Activated CD8-positive, alpha-beta memory T cell treated with anti-CD3 and anti-CD28 coated beads for 36 hours (primary cell): ENCODE measurements at regions not wholly inside any gene's neighbourhood (a gene's known extent, or its start where the extent isn't known, plus 50 kb on each side); places are given as distances from the start of the nearest gene placed in this dataset.

Source experiments
- CTCF ChIA-PET: fragments of 350-600 bp; sonication (Branson Sonifier 250); formaldehyde crosslinking; loops from one replicate; lab custom pipeline; 2021; ENCODE audit warnings: antibody characterized with exemption; lab: Charles Lee
- POLR2A ChIA-PET: fragments of 350-600 bp; sonication (Branson Sonifier 250); formaldehyde crosslinking; loops from one replicate; lab custom pipeline; 2021; ENCODE audit warnings: antibody characterized with exemption; lab: Charles Lee

DNA sequence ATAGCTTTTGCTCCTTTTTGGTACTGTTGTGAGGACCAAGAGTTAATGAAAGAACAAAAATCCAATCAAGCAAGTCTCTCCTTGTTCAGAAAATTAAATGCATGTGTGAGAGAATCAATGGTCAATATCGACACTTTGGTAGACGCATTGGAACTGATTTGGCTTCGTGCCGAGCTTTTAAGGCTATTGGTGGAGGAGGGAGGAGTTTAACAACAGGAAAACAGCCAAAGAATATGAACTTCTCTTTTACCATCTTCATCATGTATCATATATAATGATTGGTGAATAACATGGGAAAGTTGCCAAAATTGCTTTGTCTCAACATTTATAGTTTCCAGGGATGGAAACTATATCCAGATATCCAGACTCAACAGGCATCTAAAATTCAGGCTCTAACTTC is 266.5 kb upstream of the CITED2 start:
- ChIA-PET CTCF (no interaction called here), POLR2A (no interaction called here)

DNA sequence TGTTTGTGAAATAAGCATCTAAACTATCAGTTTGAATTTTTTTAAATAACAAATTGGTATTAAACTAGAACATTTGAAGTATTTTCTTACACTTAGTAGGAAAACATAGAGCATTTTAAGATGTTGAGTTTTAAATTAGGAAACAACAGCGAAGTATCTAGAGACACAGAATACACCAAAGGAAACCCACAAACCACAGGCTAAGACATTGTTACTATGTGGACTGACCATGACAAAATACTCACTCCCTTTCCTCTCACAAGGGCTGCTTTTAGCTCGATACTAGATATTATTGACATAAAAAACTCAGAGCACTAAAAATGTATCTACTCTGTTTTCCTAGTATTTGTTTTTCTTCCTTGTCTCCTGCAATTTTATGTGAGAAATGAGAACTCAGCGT is 266.0 kb upstream of the CITED2 start:
- CTCF ChIA-PET, result no interaction called here
- POLR2A ChIA-PET, result no interaction called here

DNA sequence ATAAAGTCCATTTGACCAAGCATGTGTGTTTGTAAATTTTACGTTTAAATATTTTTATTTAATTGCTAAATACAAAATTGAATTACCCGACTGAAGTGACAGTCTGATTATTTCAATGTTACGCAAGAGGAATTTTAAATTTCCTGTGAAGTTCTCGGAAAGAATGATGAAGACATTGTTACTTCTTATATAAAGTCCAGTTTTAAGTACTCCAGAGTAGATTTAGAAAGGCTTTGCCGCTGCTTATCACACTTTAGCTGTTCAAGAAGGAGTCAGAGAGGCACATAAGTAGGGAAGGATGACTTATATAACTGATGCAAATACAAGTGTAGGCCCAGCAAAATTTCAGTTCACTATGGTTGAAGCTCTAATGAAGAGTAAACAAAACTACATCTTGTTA is 265.1 kb upstream of the CITED2 start:
- ChIA-PET CTCF (no interaction called here), POLR2A (no interaction called here)

DNA sequence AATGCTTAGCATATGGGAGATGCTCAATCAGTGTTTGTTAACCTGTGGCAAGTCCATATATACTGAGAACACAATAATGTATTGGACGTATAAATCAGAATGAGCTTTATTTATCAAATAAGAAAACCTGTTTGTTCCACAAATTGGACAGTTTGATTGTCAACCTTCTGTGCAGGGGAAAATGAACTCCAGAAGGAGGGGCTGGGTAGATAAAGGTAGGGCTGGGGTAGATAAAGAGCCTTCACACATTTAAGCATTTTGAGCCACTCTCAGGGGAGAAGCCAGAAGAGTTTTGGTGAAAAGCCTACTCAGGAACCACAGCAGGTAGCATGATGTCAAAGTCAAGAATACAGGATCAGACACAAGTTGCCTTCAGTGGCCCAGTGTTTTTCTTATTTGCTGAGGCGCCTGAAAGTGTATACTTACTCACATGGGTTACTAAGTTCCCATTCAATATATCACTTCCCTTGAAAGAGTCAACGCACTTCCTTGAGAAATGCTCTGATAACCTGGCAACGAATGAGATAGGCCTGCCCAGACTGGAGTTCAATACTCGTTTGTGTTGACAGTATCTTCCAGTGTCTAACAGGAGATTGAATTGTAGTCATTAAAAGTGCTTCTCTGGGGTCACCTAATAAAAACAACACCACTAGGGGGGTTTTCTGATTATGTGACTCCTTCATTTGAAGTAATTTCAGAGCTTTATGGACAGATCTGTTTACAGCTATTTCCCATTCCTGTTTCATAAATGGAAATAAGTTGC is 263.9 kb upstream of the CITED2 start:
- CTCF ChIA-PET, result interaction anchor here (0.6 kb wide), 1 partner anchor 860 kb away, joined by 4 read pairs; no protein-coding TSS in a partner anchor

DNA sequence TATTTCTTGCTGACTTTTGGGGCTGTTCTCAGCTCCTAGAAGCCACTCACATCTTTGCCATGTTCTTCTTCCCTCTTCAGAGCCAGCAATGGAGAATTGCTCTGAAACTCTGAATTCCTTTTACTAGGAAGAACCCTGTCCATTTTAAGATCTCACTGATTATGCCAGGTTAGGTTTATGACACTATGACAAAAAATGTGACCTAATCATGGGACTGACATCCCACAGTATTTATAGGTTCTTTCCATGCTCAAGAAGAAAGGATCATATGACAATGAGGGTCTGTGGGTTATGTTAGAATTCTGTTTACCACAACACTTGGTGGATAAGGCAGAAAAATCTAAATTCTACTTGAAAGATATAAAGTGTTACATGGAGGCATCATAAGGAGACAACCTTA is 263.3 kb upstream of the CITED2 start:
- CTCF ChIA-PET, result interaction anchor here (0.6 kb wide), 1 partner anchor 859 kb away, joined by 4 read pairs; no protein-coding TSS in a partner anchor
- POLR2A ChIA-PET, result no interaction called here

More for the DNA sequence above, 263.9 kb upstream of the CITED2 start:
- POLR2A ChIA-PET, result no interaction called here

DNA sequence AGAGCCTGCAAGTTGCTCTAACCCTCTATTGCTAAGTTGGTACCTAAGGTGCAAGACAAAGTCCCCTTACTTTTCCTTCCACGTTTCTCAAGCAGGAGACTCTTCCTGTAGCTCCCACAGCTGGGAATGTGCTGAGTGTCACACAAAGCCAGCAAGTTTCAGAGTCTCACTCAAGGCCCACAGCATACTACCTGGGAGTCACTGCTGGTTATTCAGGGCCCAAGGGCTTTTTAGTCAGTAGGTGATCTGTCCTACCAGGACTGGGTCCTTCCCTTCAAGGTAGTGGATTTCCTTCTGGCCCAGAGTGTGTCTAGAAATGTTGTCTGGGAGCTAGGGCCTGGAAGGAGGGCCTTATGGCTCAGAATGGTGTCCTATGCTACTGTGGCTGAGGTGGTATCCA is 261.9 kb upstream of the CITED2 start:
- CTCF ChIA-PET, result no interaction called here
- POLR2A ChIA-PET, result no interaction called here

DNA sequence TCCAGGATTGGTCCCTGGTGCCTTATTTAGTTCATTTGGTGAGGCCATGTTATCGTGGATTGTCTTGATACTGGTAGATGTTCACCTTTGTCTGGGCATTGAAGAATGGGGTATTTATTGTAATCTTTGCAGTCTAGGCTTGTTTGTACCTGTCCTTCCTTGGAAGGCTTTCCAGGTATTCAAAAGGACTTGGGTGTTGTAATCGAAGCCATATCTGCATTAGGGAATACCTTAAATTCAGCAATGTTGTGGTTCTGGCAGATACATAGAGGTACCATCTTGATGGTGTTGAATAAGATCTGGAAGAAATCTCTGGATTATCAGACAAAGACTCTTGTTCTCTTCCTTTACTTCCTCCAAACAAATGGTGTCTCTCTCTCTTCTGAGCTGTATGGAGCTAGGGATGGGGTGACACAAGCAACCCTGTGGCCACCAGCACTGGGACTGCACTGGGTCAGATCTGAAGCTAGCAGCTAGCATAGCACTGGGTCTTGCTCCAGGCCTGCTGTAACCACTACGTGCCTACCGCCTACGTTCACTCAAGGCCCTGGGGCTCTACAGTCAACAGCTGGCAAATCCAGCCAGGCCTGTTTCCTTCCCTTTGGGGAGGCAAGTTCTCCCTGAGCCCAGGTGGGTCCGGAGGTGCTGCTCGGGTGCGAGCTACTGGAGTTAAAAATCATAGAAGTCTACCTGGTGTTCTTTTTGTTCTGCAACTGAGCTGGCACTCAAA is 261.1 kb upstream of the CITED2 start:
- ChIA-PET CTCF (no interaction called here), POLR2A (no interaction called here)

DNA sequence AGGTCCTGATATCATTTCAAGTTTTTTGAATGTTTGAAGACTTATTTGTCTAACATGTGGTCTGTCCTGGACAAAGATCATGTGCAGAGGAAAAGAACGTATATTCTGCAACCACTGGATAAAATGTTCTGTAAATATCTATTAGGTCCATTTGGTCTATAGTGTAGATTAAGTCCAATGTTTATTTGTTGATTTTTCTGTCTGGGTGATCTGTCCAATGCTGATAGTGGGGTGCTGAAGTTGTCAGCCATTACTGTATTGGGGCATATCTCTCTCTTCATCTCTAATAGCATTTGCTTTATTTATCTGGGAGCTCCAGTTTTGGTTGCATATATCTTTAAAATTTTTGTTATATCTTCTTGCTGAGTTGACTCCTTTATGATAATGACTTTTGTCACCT is 258.4 kb upstream of the CITED2 start:
- CTCF ChIA-PET, result no interaction called here
- POLR2A ChIA-PET, result no interaction called here

DNA sequence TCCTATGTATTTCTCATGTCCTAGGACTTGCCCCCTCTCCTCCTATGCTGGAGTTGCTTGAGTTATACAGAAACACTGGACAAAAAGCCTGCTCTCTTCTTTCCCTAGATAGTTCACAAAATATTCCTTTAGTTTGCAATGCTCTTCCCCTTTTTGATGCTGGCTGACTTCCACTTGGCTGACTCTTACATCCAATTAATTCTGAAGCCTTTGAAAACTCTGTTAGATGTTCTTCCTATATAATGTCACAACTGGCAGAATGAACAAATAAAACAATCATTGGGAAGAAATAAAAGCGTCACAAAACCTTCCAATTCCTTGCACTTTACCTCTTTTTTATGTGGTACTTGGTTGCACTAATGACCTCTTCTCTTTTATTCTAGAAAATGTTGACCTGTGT is 253.8 kb upstream of the CITED2 start:
- ChIA-PET CTCF (no interaction called here), POLR2A (no interaction called here)

DNA sequence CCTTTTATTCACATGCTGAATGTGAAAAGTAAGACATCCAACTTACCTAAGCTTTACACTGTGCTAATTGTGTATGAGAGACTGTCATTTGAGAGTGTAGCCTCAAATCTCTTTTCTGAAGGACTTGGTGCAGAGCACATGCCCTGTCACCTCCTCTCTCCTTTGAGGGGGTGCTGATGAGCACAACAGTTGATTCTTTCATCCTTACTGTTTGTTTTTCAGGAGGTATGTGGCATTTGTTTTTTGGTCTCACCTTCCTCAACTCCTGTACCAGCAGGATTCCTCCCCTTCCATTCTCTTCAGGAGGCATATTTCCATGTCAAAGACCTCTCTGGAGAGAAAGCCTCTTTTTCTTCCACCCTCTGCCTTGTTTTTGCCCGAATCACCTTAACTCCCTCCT is 252.6 kb upstream of the CITED2 start:
- ChIA-PET CTCF (no interaction called here), POLR2A (no interaction called here)

DNA sequence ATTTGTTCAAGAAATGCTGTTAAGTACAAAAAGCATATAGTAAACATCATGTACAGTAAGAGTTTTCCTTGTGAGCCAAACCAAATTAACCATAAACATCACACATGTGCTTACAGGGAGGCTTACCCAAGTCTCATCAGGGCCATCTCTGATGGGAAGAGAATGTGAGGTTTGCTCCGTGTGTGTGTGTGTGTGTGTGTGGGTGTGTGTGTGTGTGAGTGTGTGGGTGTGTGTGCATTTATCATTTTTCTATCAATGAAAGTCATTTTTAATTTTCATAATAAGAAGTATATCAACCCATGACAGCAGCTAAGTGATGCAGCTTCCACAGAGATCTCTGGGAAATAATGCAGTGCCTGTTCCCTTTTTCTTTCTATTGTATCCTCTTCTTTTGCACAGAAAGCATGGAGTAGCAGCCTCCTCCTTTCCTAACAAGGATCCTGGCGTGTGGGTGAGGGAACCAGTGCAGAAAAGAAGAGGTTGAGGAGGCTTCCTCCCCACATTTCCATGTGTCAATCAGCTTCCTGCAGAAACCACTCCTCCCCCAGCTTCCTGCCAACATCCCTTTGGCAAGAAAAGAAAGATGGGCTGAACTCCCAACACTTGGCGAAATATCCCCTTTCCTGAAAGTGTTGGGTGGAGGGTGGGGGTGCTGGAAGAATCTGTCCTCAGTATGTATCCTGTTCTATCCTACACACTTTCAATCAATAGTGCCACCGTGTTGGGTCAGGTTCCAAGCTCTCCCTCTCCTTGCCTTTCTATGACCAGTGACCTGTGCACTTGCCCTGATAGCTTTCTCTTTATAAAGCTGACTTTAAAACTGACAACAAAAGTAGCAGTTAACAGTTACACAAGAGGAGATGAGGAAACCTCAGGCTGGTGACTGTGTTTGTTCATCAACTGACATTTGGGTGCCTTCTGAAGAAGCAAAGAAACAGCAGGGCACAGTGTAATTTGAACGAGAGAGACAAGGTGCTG is 251.8 kb upstream of the CITED2 start:
- CTCF ChIA-PET, result no interaction called here
- POLR2A ChIA-PET, result no interaction called here

DNA sequence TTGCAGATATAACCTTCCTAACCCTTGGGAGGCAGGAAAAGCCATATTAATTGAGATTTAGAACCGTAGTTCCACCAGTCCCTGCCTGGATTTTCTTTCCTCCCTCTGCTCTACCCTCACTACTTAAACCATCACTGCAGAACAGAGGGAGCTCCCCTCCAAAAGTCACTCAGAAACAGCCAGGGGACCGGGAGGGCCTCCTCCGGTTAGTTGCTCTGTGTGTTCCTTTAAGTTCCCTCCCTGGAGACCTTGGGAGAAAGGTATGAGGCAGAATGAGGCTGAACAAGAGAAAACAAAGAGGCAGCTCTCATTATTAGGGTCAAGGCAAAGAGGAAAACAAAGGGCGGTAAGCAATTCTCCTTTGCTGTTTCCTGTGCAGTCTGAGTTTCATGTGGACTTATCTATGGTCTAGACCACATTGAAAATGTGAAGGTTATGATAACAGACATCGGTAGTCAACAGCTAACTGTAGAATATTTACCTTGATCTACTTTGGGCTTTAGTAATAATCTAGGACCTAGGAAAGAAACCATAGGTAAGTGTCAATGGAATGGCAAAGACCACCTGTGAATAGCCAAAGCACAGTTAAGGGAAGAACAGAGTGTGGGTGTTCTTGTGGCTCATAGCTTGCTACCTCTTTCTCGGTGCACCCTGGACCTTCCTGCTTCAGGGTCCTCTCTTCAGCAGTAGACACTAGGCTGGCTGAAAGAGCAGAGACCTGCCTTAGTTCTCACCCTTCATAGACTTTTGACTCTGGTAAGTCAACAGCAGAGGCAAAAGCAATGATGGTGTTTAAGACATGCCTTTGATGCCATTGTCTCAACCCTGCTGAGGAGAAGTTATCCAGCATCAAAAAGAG is 250.9 kb upstream of the CITED2 start:
- POLR2A ChIA-PET, result no interaction called here
- CTCF ChIA-PET, result no interaction called here

DNA sequence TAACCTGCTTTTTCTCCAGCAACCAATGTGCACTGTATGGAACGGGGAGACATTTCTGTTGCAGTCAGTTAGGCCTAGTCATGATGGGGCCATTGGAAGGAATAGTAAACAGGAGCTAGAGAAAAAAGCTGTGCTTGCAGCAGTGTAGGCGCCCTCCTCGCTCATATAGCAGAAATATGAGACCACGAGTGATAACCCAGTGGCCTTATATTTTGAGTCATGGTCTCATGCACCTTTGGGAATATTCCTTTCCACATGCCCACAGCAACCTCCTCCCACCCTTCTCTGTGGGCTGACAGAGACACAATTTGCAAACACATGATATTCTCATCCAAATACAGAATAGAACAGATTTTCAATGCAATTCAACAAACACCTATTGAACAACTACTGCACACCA is 248.9 kb upstream of the CITED2 start:
- CTCF ChIA-PET, result no interaction called here
- POLR2A ChIA-PET, result no interaction called here

DNA sequence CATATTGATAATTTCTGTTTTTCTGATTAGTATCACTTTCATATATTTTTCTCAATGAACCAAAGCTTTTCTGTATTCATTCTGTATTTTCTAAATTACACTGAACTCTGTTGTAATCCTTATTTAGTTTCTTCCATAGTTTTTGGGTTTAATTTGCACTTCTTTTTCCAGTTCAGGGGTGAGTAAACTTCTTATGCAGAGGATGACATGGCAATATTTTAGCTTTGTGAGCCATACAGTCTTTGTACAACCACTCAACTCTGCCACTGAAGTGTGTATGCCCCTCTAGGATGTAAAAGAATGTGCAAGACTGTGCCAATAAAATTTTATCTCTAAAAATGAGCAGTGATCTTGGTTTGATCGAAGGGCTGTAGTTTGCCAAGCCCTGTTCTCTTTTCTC is 239.0 kb upstream of the CITED2 start:
- ChIA-PET CTCF (no interaction called here), POLR2A (no interaction called here)

DNA sequence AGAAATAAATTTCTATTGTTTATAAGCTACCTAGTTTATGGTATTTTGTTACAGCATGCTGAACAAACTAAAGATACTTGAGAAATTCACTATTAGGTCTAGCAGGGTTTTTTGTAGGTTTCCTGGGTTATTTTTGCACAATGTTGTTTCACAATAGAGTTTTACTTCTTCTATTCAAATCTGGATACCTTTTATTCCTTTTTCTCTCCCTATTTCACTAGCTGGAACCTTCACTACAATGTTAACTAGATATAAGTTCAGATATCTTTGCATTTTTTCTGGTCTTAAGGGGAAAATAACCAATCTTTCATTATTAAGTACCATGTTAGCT is 237.7 kb upstream of the CITED2 start:
- CTCF ChIA-PET, result no interaction called here

DNA sequence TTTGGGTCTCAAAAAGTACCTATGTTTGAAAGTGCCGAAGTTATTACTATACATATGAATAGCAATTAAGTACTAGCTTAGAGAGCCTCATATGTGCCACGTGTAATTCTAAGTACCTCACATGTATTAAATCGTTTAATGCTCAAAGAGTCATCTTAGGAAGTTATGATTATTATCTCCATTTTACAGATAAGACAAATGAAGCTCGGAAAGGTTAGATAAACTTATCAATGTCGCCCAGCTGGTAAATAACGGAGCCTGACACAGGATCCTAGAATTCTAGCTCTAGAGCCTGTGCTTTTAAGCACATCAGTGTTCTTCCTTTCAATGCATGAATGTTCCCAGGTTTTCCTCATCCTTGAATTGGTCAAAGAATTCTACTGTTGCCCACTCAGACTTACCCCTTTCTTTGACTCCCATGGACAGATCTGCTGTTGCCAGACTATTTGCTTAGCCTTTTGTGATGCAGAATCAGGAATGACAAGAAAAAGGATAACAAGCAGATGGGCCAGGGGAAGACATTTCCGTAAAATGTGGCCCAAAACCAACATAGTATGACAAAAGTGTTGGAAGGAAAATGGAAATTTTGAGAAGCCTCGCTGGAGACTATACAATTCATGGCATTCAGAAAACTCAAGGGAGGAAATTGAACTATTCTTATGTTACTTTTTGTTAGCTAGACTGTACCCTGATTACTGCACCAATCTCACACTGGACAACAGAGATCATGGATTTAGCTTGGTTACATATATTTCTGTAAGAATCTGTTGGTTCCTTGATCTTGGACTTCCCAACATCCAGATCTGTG is 237.1 kb upstream of the CITED2 start:
- ChIA-PET POLR2A (no interaction called here), CTCF (no interaction called here)

More for the DNA sequence above, 237.7 kb upstream of the CITED2 start:
- POLR2A ChIA-PET, result no interaction called here

DNA sequence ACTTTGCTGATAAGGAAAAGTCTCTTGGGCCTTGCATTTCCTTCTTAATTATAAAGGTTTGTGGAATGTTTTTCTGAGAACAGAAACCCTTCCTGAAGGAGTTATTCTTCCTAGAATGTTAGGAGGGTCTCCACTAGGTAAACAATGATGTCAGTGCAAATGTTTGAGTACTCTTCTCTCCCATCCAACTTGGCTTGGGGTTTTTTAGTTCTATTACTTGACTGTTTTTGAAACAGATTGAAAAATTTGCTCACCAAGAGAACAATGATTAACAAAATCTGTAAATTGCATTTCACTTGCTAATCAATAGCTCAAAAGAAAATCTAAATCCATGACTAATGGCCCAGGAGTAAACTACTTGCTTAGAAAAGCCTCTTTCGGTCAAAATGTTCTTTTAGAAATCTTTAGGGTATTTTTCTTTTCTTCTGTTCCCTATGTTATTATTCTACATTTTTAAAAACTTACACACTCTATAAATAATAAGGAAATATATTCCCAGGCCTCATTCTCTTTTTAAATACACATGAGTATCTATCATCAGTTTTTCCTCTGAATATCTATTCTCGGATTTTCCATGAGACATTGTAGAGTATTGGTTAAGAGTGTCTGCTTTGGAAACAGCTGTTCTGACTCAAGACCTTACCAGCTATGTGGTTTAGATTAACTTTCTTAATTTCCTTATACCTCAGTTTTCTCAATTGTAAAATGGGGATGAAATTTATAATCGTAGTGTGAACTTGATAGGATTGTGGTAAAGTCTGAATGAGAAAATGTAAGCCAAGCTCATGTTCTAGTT is 234.2 kb upstream of the CITED2 start:
- ChIA-PET POLR2A (interaction anchor here (1.1 kb wide), 1 partner anchor 234 kb away, joined by 3 read pairs; the partner anchor contains the start of gene CITED2), CTCF (no interaction called here)

DNA sequence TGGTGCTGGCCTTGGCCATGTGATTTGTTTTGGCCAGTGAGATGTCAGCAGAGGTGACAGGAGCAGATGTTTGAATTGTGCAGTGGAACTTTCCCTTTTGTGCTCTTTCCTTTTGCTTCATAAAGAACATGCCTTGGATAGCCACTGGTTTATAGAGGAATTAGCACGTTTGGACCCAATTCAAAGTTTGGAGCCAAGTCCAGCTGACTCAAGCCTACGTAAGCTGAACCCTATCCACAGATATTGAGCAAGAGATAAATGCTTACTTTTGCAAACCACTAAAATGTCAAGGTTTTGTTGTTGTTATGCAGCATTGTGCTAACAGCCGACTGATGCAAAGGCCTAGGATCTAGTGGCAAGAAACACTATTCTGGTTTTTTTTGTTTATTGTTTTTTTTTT is 230.9 kb upstream of the CITED2 start:
- POLR2A ChIA-PET, result no interaction called here
- CTCF ChIA-PET, result no interaction called here
